Rectal smooth muscle tissue (tissue), 1 donor: ENCODE measurements at regions not wholly inside any gene's neighbourhood (a gene's known extent, or its start where the extent isn't known, plus 50 kb on each side); places are given as distances from the start of the nearest gene placed in this dataset.
"Not testable (repeated sequence)": the region's sequence is repeated elsewhere in the genome, so short reads cannot be mapped to it uniquely, and the experiment has no call there.

Experiments used
- H3K27ac ChIP-seq: one replicate; pipeline ENCODE4 v1.7.0; 2013; ENCODE audit warnings: low read depth, low read length, inconsistent platforms
- H3K27me3 ChIP-seq: one replicate; pipeline ENCODE4 v1.7.0; 2013; ENCODE audit warnings: low read length; ENCODE audit not compliant: control insufficient read depth, insufficient read depth
- H3K36me3 ChIP-seq: one replicate; pipeline ENCODE4 v1.7.0; 2013; ENCODE audit warnings: low read length; ENCODE audit not compliant: control insufficient read depth, insufficient read depth
- H3K4me1 ChIP-seq: one replicate; pipeline ENCODE4 v1.7.0; 2013; ENCODE audit warnings: low read length; ENCODE audit not compliant: control insufficient read depth, insufficient read depth
- H3K4me3 ChIP-seq: one replicate; pipeline ENCODE4 v1.7.0; 2013; ENCODE audit warnings: low read length
- H3K9ac ChIP-seq: one replicate; pipeline ENCODE4 v1.7.0; 2013; ENCODE audit warnings: low read length

DNA sequence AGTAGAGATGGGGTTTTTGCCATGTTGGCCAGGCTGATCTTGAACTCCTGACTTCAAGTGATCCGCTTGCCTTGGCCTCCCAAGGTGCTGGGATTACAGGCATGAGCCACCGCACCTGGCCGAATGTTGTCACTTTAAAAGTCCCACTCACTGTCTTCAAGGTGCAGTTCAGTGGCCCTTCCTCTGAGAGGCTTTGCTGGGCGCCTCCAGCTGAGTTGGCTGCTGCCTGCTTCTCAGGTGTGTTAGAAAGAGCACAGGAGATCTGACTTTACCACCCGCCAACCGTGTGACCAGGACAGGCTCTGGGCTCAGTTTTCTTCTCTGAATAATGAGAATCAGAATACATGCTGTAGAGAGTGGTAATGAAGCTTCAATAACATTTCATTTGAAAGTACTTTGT is 207.4 kb downstream of the CEP135 start:
- no peak overlapping the region for H3K27ac ChIP-seq
- no peaks in the 10 kb centered on the region for H3K36me3 ChIP-seq
- no peak overlapping the region for H3K4me3 ChIP-seq
- H3K4me1 ChIP-seq: no peaks in the 10 kb centered on the region
- no peaks in the 10 kb centered on the region for H3K27me3 ChIP-seq
- no peak overlapping the region for H3K9ac ChIP-seq

DNA sequence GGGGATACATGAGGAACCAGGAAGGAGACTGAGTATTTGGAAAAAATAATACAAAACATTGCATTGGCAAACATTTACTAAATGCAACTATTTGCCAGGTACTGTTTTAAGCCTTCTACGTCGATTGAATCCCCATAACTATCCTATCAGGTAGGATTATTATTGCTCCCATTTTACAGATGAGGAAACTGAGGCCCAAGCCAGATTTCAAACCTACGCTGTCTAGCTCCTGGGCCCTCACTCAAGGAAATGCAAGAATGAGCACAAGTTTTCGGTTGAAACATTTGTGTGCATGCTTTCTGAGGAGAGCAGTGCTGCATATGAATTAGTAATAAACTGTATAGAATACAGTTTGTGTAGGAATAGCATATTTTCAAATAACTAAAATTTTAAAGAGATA is 206.7 kb downstream of the CEP135 start:
- Histone ChIP-seq H3K4me1 (no peaks in the 10 kb centered on the region), H3K27me3 (no peaks in the 10 kb centered on the region), H3K27ac (no peak overlapping the region), H3K36me3 (no peaks in the 10 kb centered on the region), H3K9ac (no peak overlapping the region), H3K4me3 (no peak overlapping the region)

DNA sequence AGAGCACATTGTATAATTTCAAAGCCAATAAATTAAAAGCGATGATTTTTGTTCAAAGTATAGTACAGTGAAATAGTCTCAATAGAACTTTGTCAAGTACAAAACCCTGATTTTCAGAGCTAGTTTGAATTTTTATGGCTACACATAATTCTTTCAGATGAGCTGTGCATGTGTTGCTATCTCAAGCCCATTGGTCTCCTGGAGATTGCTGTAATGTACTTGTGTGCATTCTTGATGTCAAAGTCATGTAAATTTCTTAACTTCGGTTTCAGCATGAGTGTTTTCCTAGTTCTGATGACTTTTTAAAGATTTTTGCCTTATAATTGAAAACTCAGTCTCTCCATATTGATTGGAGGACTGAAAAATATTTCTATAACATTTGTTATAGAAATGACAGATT is 200.8 kb downstream of the CEP135 start:
- H3K4me1 ChIP-seq: no peaks in the 10 kb centered on the region
- no peak overlapping the region for H3K4me3 ChIP-seq
- H3K27me3 ChIP-seq: no peaks in the 10 kb centered on the region
- H3K36me3 ChIP-seq: no peaks in the 10 kb centered on the region
- H3K27ac ChIP-seq: no peak overlapping the region
- no peak overlapping the region for H3K9ac ChIP-seq

DNA sequence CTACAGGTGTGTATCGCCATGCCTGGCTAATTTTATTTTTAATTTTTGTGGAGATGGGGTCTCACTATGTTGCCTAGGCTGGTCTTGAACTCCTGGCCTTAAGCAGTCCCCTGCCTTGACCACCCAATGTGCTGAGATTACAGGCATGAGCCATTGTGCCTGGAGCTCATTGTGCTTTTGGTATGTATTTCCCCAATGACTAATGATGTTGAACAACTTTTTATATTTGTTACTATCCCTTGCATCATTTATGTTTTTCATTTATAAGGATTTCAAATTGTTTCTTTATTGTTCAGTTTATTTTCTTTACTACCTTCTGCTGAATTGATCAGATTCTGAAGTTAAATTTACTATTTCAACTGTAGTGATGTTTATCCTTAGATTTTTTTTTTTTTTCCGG is 199.7 kb downstream of the CEP135 start:
- Histone ChIP-seq H3K27me3 (no peaks in the 10 kb centered on the region), H3K36me3 (no peaks in the 10 kb centered on the region), H3K4me3 (no peak overlapping the region), H3K27ac (no peak overlapping the region), H3K4me1 (no peaks in the 10 kb centered on the region), H3K9ac (no peak overlapping the region)

DNA sequence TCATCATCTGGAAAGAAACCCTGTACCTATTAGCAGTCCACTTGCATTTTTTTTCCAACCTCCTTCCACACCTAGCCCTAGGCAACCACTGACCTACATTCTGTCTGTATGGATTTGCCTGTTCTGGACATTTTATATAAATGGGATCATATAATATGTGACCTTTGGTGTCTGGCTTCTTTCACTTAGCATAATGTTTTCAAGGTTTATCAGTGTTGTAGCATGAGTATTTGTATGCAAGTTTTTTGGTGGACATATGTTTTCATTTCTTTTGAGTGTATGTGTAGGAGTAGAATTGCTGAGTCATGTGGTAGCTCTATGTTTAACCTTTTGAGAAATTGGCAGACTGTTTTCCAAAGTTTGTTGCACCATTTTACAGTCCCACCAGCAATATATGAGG is 198.6 kb downstream of the CEP135 start:
- Histone ChIP-seq H3K27me3 (no peaks in the 10 kb centered on the region), H3K4me3 (no peak overlapping the region)

DNA sequence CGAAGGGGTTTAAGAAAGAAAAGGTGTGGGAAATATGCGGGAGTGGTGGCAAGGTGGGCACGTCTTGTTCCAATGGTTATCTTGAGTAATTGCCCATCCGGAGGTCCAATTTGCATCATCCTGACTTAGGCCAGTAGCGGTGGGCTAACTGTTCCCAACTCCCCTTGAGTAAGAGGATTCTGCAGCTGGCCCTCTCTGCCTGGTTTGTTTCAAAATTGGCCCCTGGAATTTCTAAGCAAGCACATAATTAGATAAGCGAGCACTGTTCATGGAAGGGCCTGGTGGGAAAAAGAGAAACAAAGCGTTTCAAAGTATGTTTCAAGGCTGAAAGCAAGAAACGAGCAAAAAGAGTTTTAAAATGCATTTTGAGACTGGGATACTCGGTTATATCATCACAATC is 198.2 kb downstream of the CEP135 start:
- no peaks in the 10 kb centered on the region for H3K4me1 ChIP-seq
- no peak overlapping the region for H3K9ac ChIP-seq
- no peaks in the 10 kb centered on the region for H3K36me3 ChIP-seq
- no peaks in the 10 kb centered on the region for H3K27me3 ChIP-seq
- no peak overlapping the region for H3K4me3 ChIP-seq
- no peak overlapping the region for H3K27ac ChIP-seq

More for the DNA sequence above, 198.6 kb downstream of the CEP135 start:
- H3K4me1 ChIP-seq: no peaks in the 10 kb centered on the region
- H3K36me3 ChIP-seq: no peaks in the 10 kb centered on the region
- no peak overlapping the region for H3K9ac ChIP-seq
- H3K27ac ChIP-seq: no peak overlapping the region

DNA sequence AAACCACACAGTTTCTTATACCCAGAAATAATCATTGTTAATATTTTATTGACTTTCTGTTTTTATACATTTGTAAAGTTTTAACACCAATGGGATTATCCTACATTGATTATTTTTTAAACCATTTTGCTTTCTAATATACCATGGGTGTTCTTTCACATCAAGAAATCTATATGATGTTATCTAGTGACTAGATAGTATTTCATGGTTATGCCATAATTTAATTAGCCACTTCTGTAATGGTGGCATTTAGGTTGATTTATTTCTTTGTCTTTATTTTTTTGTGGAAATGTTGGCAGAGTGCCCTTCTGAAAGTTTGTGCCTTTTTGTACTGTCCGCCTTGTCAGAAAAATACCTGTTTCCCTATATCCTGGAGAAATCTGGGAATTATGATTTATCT is 193.3 kb downstream of the CEP135 start:
- Histone ChIP-seq H3K36me3 (no peaks in the 10 kb centered on the region), H3K27me3 (no peaks in the 10 kb centered on the region), H3K4me3 (no peak overlapping the region), H3K9ac (no peak overlapping the region), H3K27ac (no peak overlapping the region), H3K4me1 (no peaks in the 10 kb centered on the region)

DNA sequence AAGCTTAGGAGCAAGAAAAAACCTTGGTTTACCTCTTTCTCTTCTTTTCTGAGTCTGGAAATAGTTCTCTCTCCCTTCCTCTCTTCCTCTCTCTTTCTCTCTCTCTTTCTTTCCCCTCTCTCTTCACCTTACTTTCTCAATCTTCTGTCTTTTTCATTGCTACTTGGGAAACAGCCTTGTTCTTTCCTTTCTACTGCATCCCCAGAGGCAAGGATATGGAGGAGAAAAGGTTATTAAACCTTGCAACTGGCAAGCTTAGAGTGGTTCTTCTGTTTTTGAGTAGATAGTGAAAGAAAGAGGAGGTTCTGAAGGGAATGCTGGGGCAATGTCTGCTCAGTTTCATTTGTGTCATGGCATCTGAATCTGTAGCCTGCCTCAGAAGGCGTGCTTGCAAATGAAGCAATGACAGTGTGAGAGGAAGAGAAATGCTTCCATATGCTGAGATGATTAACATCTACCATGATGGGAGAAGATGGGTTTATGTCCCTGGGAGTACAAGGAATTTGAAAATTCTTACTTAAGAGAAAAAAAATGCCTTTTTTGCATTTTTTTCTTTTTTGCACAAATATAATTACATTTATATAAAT is 190.6 kb downstream of the CEP135 start:
- Histone ChIP-seq H3K36me3 (no peaks in the 10 kb centered on the region), H3K9ac (no peak overlapping the region), H3K27me3 (no peaks in the 10 kb centered on the region), H3K27ac (no peak overlapping the region), H3K4me1 (no peaks in the 10 kb centered on the region), H3K4me3 (no peak overlapping the region)

DNA sequence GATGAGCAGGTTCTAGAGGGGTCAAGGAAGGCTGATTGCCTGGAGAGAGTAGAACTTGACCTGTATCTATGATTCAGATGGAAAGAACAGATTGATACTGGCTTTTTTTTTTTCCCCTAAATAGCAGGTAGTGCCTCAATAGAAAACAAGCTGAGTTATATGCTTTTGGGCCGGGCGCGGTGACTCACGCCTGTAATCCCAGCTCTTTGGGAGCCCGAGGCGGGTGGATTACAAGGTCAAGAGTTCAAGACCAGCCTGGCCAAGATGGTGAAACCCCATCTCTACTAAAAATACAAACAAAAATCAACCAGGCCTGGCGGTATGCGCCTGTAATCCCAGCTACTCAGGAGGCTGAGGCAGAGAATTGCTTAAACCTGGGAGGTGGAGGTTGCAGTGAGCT is 186.1 kb downstream of the CEP135 start:
- H3K27ac ChIP-seq, H3K4me3 ChIP-seq, H3K9ac ChIP-seq, H3K4me1 ChIP-seq, H3K36me3 ChIP-seq, H3K27me3 ChIP-seq: not testable (repeated sequence)

DNA sequence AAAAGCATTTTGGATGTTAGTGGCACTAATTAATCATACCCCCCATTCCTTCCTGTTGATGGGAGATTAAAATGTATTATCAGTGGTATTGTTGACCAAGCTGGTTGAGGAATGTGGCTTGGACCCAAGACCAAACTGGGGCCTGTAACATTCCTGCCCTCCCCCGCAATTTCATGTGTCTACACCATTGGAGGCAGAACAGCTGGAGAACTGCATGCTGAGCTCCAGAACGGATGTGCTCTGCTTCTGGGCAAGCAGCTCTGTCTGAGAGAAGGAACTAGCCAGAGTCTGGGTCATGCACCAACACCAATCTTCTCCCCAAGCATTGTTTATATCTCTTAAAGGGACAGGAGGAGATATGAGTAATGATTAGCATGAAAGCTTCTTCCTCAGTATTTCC is 185.5 kb downstream of the CEP135 start:
- Histone ChIP-seq H3K36me3 (no peaks in the 10 kb centered on the region), H3K9ac (no peak overlapping the region), H3K27ac (no peak overlapping the region), H3K4me3 (no peak overlapping the region), H3K4me1 (no peaks in the 10 kb centered on the region), H3K27me3 (no peaks in the 10 kb centered on the region)

DNA sequence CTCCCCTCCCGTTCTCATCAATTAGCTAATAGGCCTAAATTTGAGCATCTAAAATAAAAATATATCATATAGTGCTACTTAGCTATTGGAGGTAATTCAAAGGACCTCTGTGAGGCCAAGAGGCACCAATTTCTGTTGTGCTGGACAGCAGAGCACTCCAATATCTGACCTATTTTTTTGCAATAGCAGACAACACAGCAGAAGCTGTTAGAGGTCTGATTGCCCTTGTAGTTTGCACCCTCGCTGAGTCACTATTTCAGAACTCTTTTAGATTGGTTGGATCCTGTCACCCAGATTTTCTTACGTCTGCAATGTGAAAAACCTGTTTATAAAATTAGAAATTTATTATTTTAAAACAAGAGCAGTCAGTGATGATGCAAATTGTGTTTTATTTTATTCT is 184.1 kb downstream of the CEP135 start:
- H3K9ac ChIP-seq: no peak overlapping the region
- no peak overlapping the region for H3K27ac ChIP-seq
- no peaks in the 10 kb centered on the region for H3K36me3 ChIP-seq
- no peaks in the 10 kb centered on the region for H3K4me1 ChIP-seq
- H3K4me3 ChIP-seq: no peak overlapping the region
- no peaks in the 10 kb centered on the region for H3K27me3 ChIP-seq

DNA sequence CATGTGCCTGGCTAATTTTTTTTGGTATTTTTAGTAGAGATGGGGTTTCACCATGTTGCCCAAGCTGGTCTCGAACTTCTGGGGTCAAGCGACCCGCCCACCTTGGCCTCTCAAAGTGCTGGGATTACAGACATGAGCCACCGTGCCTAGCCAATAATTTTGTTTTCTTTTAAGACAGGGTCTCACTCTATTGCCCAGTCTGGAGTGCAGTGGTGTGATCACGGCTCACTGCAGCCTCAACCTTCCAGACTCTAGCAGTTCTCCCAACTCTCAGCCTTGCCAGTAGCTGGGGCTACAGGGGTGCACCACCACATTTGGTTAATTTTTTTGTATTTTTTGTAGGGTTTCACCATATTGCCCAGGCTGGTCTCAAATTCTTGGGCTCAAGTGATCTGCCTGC is 183.4 kb downstream of the CEP135 start:
- not testable (repeated sequence) for H3K4me3 ChIP-seq, H3K27ac ChIP-seq, H3K27me3 ChIP-seq, H3K36me3 ChIP-seq, H3K4me1 ChIP-seq, H3K9ac ChIP-seq

DNA sequence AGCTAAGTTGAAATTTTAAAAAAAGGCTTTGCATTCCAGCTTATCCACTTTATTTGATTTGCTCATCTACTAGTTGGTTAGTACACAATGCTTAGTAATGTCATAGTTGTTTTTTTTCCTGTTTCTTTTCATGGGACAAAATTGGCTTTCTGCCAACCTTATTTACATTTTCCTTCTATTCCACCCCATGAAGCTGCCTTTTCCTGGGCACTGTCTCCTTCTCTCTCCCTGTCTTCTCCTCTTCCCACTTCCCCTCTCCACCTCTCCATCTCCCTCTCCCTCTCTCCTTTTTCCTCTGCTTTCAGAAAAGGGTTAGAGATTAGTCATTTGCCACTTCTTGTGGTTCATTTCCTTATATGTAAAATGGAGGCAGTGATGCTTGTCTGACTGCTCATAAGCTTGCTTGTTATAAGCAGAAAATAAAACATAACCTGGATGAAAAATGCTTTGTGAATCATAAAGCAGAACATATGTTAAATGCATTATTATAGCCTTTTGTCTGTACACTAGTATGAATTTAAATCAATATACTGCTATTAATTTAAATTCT is 181.9 kb downstream of the CEP135 start:
- Histone ChIP-seq H3K4me1 (no peaks in the 10 kb centered on the region), H3K4me3 (no peak overlapping the region), H3K27ac (no peak overlapping the region), H3K27me3 (no peaks in the 10 kb centered on the region), H3K36me3 (no peaks in the 10 kb centered on the region), H3K9ac (no peak overlapping the region)
